ENCODE measurements at regions not wholly inside any gene's neighbourhood (a gene's known extent, or its start where the extent isn't known, plus 50 kb on each side); places are given as distances from the start of the nearest gene placed in this dataset.

- Histone ChIP-seq H3K4me3 (ENCODE audit: low read depth in 1 of 2, low read length in 1 of 2) (no peak overlapping the region), H3K9me3 (no peaks in the 10 kb centered on the region), H3K36me3 (no peaks in the 10 kb centered on the region), H3K27ac (no peak overlapping the region), H3K4me1 (ENCODE audit: control insufficient read depth in 1 of 2, insufficient read depth in 1 of 2, low read depth in 1 of 2, low read length in 1 of 2) (no peaks in the 10 kb centered on the region), H3K27me3 (peaks cover 34% of the 10 kb centered on the region)
- no peak for TF ChIP-seq CTCF (IDR thresholded peaks at IDR 0.05)
Measured at GRCh38 chr16:73614131-73614530, 566.2 kb upstream of the ZFHX3 start.

GRCh38 chr16:73610605-73611156 is 562.8 kb upstream of the ZFHX3 start:
- H3K27me3 ChIP-seq: peaks cover 34% of the 10 kb centered on the region
- H3K4me3 ChIP-seq (ENCODE audit: low read depth in 1 of 2, low read length in 1 of 2): no peak overlapping the region
- no peaks in the 10 kb centered on the region for H3K36me3 ChIP-seq
- no peak overlapping the region for H3K27ac ChIP-seq
- H3K9me3 ChIP-seq: no peaks in the 10 kb centered on the region
- H3K4me1 ChIP-seq (ENCODE audit: control insufficient read depth in 1 of 2, insufficient read depth in 1 of 2, low read depth in 1 of 2, low read length in 1 of 2): no peaks in the 10 kb centered on the region
- TF ChIP-seq CTCF (IDR thresholded peaks at IDR 0.05): no peak

- Histone ChIP-seq H3K36me3 (no peaks in the 10 kb centered on the region), H3K27me3 (peaks cover 34% of the 10 kb centered on the region), H3K9me3 (no peaks in the 10 kb centered on the region), H3K27ac (no peak overlapping the region), H3K4me1 (ENCODE audit: control insufficient read depth in 1 of 2, insufficient read depth in 1 of 2, low read depth in 1 of 2, low read length in 1 of 2) (no peaks in the 10 kb centered on the region), H3K4me3 (ENCODE audit: low read depth in 1 of 2, low read length in 1 of 2) (no peak overlapping the region)
- TF ChIP-seq CTCF (IDR thresholded peaks at IDR 0.05): no peak
Measured at GRCh38 chr16:73610160-73610559, 562.2 kb upstream of the ZFHX3 start.

- Histone ChIP-seq H3K27me3 (peaks cover 33% of the 10 kb centered on the region), H3K4me3 (ENCODE audit: low read depth in 1 of 2, low read length in 1 of 2) (no peak overlapping the region), H3K27ac (no peak overlapping the region), H3K9me3 (no peaks in the 10 kb centered on the region), H3K36me3 (no peaks in the 10 kb centered on the region), H3K4me1 (ENCODE audit: control insufficient read depth in 1 of 2, insufficient read depth in 1 of 2, low read depth in 1 of 2, low read length in 1 of 2) (no peaks in the 10 kb centered on the region)
- TF ChIP-seq CTCF (IDR thresholded peaks at IDR 0.05): no peak
Measured at GRCh38 chr16:73608911-73609310, 561.0 kb upstream of the ZFHX3 start.

- no peak overlapping the region for H3K27ac ChIP-seq
- TF ChIP-seq CTCF (IDR thresholded peaks at IDR 0.05): no peak
- no peaks in the 10 kb centered on the region for H3K9me3 ChIP-seq
- no peak overlapping the region for H3K4me3 ChIP-seq (ENCODE audit: low read depth in 1 of 2, low read length in 1 of 2)
- no peaks in the 10 kb centered on the region for H3K4me1 ChIP-seq (ENCODE audit: control insufficient read depth in 1 of 2, insufficient read depth in 1 of 2, low read depth in 1 of 2, low read length in 1 of 2)
- H3K27me3 ChIP-seq: peaks cover 9% of the 10 kb centered on the region
- H3K36me3 ChIP-seq: no peaks in the 10 kb centered on the region
Measured at GRCh38 chr16:73605309-73605708, 557.4 kb upstream of the ZFHX3 start.

GRCh38 chr16:73601911-73602310 is 554.0 kb upstream of the ZFHX3 start:
- Histone ChIP-seq H3K36me3 (no peaks in the 10 kb centered on the region), H3K27me3 (no peaks in the 10 kb centered on the region), H3K27ac (no peak overlapping the region), H3K4me3 (ENCODE audit: low read depth in 1 of 2, low read length in 1 of 2) (no peak overlapping the region), H3K4me1 (ENCODE audit: control insufficient read depth in 1 of 2, insufficient read depth in 1 of 2, low read depth in 1 of 2, low read length in 1 of 2) (no peaks in the 10 kb centered on the region), H3K9me3 (no peaks in the 10 kb centered on the region)
- no peak for TF ChIP-seq CTCF (IDR thresholded peaks at IDR 0.05)

Measured in neutrophil (primary cell).